ENCODE measurements at regions not wholly inside any gene's neighbourhood (a gene's known extent, or its start where the extent isn't known, plus 50 kb on each side); places are given as distances from the start of the nearest gene placed in this dataset.

- DNase-seq (ENCODE audit: low spot score) = no peak
- no peak for TF ChIP-seq CTCF (conservative IDR thresholded peaks at IDR 0.05; ENCODE audit: low read depth)
- ChIA-PET CTCF (no interaction called here), POLR2A (ENCODE audit: low non-redundant PET) (no interaction called here)
- H3K27ac ChIP-seq = no peak overlapping the region
These were observed 59.0 kb upstream of the TOM1L1 start for GRCh38 chr17:54841656-54842055.

- TF ChIP-seq CTCF (conservative IDR thresholded peaks at IDR 0.05; ENCODE audit: low read depth) = no peak
- DNase-seq (ENCODE audit: low spot score) = no peak
- H3K27ac ChIP-seq = no peak overlapping the region
- ChIA-PET CTCF (no interaction called here), POLR2A (ENCODE audit: low non-redundant PET) (no interaction called here)
These were observed 56.4 kb upstream of the TOM1L1 start for GRCh38 chr17:54844233-54844632.

DNA sequence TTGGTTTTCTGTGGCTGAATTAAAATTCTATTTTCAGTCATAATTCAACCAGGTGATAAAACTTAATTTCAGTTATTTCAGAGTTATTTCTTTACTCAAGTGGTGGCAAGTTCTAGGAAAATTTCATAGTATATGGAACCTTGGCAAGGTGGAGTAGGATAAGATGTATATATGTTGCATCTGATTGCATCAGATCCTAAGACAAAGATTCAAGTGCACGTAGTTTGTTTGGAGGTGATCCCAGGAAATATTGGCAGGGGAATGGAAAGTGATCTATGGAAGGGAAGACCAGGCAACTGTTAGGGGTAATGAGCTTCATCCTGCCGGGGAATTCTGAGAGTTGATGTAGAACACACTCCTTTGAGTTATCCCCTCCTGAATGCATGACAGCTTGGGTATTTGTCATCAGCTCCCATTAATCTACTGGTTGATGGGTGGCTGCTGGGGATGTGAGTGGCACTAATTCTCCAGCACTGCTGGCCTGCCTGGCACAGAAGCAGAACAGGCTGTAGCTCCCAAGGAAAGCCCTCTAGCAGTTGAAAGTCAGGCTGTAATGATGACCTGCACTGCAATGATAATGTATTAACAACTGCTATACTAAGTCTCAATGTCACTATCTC lies 52.2 kb upstream of the TOM1L1 start:
- CTCF ChIA-PET = interaction anchor here (0.6 kb wide), 2 partner anchors 37 to 165 kb away, joined by 3 read pairs; no protein-coding TSS in a partner anchor
- POLR2A ChIA-PET (ENCODE audit: low non-redundant PET) = no interaction called here
- no peak for TF ChIP-seq CTCF (conservative IDR thresholded peaks at IDR 0.05; ENCODE audit: low read depth)
- H3K27ac ChIP-seq = no peak overlapping the region
- no peak for DNase-seq (ENCODE audit: low spot score)

- CTCF ChIA-PET = no interaction called here
These were observed 51.0 kb upstream of the TOM1L1 start for GRCh38 chr17:54849660-54850059.

More at GRCh38 chr17:54849660-54850059, 51.0 kb upstream of the TOM1L1 start:
- POLR2A ChIA-PET (ENCODE audit: low non-redundant PET) = no interaction called here
- no peak overlapping the region for H3K27ac ChIP-seq
- no peak for DNase-seq (ENCODE audit: low spot score)
- TF ChIP-seq CTCF (conservative IDR thresholded peaks at IDR 0.05; ENCODE audit: low read depth) = no peak
